Stimulated activated CD8-positive, alpha-beta memory T cell treated with anti-CD3 and anti-CD28 coated beads, Interleukin-2, amount 100 ng/mL, for 48 hours (primary cell): ENCODE measurements at regions not wholly inside any gene's neighbourhood (a gene's known extent, or its start where the extent isn't known, plus 50 kb on each side); places are given as distances from the start of the nearest gene placed in this dataset.
"Not testable (repeated sequence)": the region's sequence is repeated elsewhere in the genome, so short reads cannot be mapped to it uniquely, and the experiment has no call there.

Source experiments
- DNase-seq, 2 donors: peaks; one replicate each; pipeline ENCODE4 v3.0.0-alpha.2; 2020; ENCODE audit warnings: low read depth in 2 of 2

GRCh38 chr2:212777020-212777491 is 238.5 kb upstream of the ERBB4 start:
- no peak for DNase-seq

GRCh38 chr2:212773808-212774339 is 235.3 kb upstream of the ERBB4 start:
- no peak for DNase-seq

- DNase-seq, result no peak
Observed at GRCh38 chr2:212770240-212770639, 231.6 kb upstream of the ERBB4 start.

GRCh38 chr2:212766921-212767320 is 228.3 kb upstream of the ERBB4 start:
- DNase-seq, result no peak

- no peak for DNase-seq
Observed at GRCh38 chr2:212752730-212753351, 214.2 kb upstream of the ERBB4 start.

- no peak for DNase-seq
Observed at GRCh38 chr2:212745359-212745758, 206.8 kb upstream of the ERBB4 start.

GRCh38 chr2:212737392-212738172 is 199.0 kb upstream of the ERBB4 start:
- no peak for DNase-seq

GRCh38 chr2:212736385-212736726 is 197.8 kb upstream of the ERBB4 start:
- DNase-seq, result no peak

- DNase-seq, result no peak
Observed at GRCh38 chr2:212733273-212733672, 194.7 kb upstream of the ERBB4 start.

GRCh38 chr2:212732860-212733259 is 194.3 kb upstream of the ERBB4 start:
- no peak for DNase-seq

- no peak for DNase-seq
Observed at GRCh38 chr2:212730994-212731393, 192.4 kb upstream of the ERBB4 start.

GRCh38 chr2:212728717-212729116 is 190.1 kb upstream of the ERBB4 start:
- DNase-seq, result no peak

- no peak for DNase-seq
Observed at GRCh38 chr2:212727751-212728150, 189.1 kb upstream of the ERBB4 start.

GRCh38 chr2:212726403-212726802 is 187.8 kb upstream of the ERBB4 start:
- DNase-seq, result no peak

GRCh38 chr2:212725180-212725579 is 186.6 kb upstream of the ERBB4 start:
- DNase-seq, result no peak

GRCh38 chr2:212723226-212723625 is 184.6 kb upstream of the ERBB4 start:
- DNase-seq, result no peak

GRCh38 chr2:212722046-212722445 is 183.4 kb upstream of the ERBB4 start:
- DNase-seq, result no peak

- DNase-seq, result no peak
Observed at GRCh38 chr2:212721026-212721451, 182.4 kb upstream of the ERBB4 start.

- not testable (repeated sequence) for DNase-seq
Observed at GRCh38 chr2:212715411-212715810, 176.8 kb upstream of the ERBB4 start.

GRCh38 chr2:212713681-212714080 is 175.1 kb upstream of the ERBB4 start:
- no peak for DNase-seq

GRCh38 chr2:212712991-212713390 is 174.4 kb upstream of the ERBB4 start:
- no peak for DNase-seq

- no peak for DNase-seq
Observed at GRCh38 chr2:212712466-212712865, 173.9 kb upstream of the ERBB4 start.

GRCh38 chr2:212711856-212712255 is 173.3 kb upstream of the ERBB4 start:
- DNase-seq, result no peak
